NCI-H2227 (cell line): ENCODE measurements at regions not wholly inside any gene's neighbourhood (a gene's known extent, or its start where the extent isn't known, plus 50 kb on each side); places are given as distances from the start of the nearest gene placed in this dataset.

ENCODE experiments used
- DNase-seq: peaks from one replicate; lab custom pipeline; 2025; ENCODE audit not compliant: unreplicated experiment; lab: John Stamatoyannopoulos, UW

GRCh38 chr17:79541056-79541850 is 69.6 kb downstream of the RBFOX3 start:
- DNase-seq, result no peak

DNA sequence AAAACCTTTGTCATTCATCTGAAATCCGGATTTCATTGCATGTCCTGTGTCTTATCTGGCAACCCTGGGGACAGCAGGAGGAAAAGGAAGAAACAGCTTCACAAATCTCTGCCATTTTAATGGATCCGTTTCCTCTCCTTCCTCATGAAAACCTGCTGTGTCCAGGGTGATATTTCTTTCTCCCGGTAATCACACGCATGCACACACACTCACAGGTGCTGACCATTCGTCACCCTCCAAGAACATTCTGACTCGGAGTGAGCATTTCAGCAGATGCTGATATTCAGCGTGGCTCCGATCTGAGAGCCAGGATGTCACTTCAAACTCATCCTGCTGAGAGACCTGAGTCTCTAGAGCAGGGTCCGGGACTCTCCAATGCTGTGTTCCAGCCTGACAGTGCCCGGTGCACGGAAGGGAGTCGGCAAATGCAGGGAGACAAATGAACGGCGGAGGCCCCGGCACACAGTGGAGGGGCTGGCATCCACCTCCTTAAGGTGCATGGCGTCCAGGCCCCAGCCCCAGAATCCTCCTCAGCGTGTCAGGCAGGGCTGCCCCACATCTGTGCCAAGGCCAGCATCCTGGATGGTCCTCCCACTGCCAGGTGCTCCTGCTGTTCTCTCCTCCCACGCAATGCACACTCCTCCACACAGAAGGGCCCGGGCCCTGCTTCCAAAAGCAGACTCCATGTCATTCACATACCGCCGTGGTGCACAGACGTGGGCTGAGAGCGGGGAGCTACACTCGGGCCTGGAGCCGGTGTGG is 70.7 kb downstream of the RBFOX3 start:
- DNase-seq, result no peak

DNA sequence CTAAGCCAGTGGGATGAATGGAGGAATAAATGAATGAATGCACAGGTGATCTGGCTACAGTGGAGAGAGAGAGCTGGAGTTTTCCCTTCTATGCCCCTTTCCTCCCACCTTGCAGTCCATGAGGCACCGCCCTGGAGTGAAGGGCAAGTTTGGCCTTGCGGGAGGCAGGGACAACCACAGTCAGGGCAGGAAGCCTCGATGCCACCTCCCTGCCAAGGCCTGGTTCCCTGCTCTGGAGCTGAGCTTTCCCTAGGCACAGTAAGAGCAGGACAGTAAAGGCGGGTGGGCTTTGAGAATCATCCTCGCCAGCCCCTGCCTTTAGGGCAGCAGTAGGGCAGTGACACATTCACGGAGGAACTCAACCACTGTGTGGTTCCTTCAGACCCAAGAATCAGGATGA is 72.6 kb downstream of the RBFOX3 start:
- no peak for DNase-seq

DNA sequence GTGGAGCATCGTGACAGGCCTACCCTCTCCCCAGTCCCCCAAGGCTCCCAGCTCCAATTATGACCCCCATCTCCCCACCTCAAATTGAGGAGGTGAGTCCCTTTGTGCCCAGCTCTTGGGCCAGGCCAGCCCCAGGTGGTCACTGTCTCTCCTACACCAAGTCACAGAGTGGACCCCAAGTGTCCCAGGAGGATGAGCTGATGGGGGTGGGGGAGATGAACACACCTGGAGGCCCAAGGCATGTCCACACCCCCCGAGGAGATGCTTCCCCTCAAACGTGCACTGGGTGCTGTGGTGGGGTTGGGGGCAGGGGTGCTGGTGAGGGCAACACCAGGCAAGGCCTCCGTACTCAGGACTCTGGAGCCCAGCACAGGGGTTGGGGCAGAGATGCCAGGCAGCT is 73.2 kb downstream of the RBFOX3 start:
- DNase-seq, result no peak

- DNase-seq, result no peak
Observed at GRCh38 chr17:79537061-79537460, 73.8 kb downstream of the RBFOX3 start.

- DNase-seq, result no peak
Observed at GRCh38 chr17:79536212-79536840, 74.5 kb downstream of the RBFOX3 start.

DNA sequence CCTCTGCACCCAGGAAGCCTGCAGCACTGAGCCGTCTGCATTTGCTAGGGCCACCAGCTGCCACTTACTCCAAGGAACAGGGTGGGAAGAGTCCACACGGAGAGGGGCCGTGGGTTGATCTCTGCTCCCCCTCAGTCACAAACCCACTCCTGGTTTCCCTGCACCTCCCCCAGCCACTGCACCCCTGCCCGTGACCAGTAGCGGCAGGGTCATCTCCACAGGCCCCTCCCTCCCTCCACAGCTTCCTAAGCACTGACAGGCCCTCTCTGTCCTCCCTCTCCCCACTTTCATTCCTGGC is 75.2 kb downstream of the RBFOX3 start:
- DNase-seq, result no peak

DNA sequence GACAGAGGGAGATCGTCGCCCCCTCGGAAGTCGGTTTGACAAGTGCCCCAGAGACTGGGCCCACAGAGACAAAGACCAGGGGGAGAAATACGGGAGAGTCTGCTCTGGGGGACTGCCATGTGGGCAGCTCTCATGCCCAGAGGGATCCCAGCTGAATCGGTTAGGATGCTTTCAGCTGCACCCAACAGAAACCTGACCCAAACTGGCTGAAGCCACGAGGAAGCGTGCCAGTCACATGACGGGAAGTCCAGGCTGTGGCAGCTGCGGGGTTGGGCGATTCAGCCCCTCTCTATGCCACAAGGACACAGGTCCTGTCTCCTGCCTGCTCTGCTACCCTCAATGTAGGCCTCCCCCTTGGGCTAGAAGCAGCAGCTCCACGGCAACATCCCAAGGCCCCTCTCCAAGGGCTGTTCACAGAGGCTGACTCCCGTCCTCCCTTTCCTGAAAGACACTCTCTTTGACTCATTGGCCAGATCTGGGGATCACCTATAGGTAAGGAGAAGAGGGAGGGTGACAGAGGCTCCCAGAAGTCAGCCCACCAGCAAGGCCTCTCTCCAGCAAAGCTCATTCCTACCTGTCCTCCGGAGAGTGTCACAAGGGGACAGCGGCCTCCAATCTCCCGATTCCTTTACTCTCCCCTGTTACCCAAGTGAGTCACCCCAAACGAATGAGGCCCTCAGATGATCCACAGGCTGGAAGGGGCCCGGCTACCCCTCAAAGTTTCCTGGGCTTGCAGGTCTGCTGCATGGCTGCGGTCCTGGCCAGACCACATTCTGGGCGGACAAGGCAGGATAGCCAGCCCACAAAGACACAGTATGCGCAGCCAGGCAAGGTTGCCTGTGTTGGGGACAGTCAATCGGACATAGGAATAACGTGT is 75.8 kb downstream of the RBFOX3 start:
- no peak for DNase-seq

GRCh38 chr17:79534111-79534510 is 76.7 kb downstream of the RBFOX3 start:
- no peak for DNase-seq

- no peak for DNase-seq
Observed at GRCh38 chr17:79533116-79533515, 77.7 kb downstream of the RBFOX3 start.

- DNase-seq, result no peak
Observed at GRCh38 chr17:79532107-79532790, 78.6 kb downstream of the RBFOX3 start.

DNA sequence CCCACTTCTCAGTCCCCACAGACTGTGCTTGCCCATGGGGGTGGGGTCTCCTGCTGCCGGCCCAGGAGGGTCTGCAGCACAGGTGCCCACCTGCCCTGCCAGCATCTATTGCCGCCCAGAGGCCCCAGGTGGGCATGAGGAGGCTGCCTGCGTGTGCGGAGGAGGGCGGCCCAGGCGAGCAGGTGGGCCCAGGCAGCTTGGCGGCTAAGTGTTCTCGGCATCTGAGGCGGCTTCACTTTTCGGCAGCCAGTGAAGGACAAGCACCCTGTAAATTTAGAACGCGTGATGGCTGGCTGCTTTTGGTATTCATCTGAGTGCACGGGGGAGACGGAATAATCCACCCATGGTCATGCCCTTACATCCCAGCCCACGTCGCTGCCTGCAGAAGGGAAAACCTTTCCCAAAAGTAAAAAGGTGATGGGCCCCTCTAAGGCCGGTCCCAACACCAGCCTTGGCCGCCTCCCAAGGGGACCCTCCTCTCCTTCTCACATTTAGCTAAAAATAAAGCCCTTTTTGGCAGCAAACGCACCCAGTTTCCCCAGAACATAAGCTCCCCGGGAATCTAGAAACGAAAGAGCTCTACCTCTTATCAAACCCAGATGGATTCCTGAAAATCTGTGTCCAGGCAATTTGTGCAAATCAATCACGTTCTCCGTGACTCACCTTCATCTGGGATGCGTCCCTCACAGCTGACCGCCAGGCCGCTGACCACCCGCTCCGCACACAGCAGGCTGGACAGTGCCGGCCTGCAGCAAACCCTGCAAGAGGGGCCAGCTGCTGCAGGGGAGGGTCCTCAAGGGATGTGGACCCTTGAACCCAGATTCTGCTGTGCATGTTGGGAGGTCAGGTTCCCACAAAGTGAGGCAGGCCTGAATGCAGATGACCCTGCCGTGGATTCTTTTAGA is 79.4 kb downstream of the RBFOX3 start:
- no peak for DNase-seq

DNA sequence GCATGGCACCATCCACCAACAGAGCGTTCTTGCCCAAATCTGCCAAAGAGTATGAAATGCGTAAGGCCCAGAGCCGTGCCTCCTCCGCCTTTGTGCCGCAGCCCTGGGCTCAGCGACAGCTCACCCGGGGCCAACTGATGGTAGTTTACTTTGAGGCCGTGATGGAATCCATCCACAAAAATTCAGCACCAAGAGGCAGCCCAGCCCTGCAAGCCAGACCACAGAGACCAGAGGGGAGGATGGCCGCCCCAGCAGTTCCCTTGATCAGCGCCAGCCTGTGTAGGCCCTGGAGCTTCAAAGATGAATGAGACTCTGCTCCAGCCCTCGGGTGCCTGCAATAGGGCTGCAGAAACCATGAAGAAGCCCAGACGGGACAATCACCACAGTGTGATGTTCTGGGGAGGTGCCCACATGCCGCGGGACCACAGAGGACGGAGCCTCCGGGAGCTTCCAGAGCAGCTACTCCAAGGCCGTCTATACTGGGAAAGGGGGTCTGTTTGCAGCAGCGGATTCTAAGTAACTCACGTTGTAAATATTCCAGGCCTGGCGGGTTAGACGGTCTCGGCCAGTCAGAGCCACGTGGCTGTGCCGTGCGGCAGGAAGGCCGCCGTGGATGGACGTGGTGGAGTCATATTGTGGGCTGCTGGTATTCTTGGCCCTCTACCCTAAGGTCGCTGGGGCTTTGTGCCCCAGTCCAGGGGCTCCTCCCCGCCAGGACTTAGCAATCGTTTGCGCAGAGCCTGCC is 80.3 kb downstream of the RBFOX3 start:
- DNase-seq, result no peak

GRCh38 chr17:79529661-79530081 is 81.2 kb downstream of the RBFOX3 start:
- DNase-seq, result no peak

GRCh38 chr17:79528592-79529125 is 82.2 kb downstream of the RBFOX3 start:
- DNase-seq, result no peak

- no peak for DNase-seq
Observed at GRCh38 chr17:79527306-79527705, 83.5 kb downstream of the RBFOX3 start.

GRCh38 chr17:79525793-79526677 is 84.8 kb downstream of the RBFOX3 start:
- no peak for DNase-seq
